ENCODE measurements at regions not wholly inside any gene's neighbourhood (a gene's known extent, or its start where the extent isn't known, plus 50 kb on each side); places are given as distances from the start of the nearest gene placed in this dataset.

DNA sequence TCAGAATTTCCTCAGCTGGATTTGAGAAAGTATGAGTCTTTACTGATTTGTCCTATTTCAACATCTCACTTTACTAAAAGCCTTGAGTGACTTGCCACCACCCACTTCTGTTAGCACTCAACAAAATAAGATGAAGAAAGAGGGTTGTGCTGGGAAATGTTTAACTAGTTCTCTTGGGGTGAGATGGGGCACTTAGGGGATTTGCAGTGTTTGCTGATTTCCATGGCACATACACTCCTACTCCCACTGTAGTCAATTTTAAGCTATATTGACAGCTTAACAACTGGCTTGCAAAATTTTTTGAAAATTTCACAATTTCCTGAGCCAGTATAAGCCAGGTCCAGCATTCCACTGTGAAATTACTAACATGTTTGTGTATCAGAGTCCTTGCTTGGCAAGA, 463.1 kb upstream of the ARHGEF26 start:
- no peak for DNase-seq (ENCODE audit: low read depth)
- no peak overlapping the region for H3K4me3 ChIP-seq (ENCODE audit: low read depth, low read length)
- TF ChIP-seq, protein P1, sequence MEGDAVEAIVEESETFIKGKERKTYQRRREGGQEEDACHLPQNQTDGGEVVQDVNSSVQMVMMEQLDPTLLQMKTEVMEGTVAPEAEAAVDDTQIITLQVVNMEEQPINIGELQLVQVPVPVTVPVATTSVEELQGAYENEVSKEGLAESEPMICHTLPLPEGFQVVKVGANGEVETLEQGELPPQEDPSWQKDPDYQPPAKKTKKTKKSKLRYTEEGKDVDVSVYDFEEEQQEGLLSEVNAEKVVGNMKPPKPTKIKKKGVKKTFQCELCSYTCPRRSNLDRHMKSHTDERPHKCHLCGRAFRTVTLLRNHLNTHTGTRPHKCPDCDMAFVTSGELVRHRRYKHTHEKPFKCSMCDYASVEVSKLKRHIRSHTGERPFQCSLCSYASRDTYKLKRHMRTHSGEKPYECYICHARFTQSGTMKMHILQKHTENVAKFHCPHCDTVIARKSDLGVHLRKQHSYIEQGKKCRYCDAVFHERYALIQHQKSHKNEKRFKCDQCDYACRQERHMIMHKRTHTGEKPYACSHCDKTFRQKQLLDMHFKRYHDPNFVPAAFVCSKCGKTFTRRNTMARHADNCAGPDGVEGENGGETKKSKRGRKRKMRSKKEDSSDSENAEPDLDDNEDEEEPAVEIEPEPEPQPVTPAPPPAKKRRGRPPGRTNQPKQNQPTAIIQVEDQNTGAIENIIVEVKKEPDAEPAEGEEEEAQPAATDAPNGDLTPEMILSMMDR (IDR thresholded peaks at IDR 0.05; ENCODE audit: insufficient read depth, low read length), result no peak

DNA sequence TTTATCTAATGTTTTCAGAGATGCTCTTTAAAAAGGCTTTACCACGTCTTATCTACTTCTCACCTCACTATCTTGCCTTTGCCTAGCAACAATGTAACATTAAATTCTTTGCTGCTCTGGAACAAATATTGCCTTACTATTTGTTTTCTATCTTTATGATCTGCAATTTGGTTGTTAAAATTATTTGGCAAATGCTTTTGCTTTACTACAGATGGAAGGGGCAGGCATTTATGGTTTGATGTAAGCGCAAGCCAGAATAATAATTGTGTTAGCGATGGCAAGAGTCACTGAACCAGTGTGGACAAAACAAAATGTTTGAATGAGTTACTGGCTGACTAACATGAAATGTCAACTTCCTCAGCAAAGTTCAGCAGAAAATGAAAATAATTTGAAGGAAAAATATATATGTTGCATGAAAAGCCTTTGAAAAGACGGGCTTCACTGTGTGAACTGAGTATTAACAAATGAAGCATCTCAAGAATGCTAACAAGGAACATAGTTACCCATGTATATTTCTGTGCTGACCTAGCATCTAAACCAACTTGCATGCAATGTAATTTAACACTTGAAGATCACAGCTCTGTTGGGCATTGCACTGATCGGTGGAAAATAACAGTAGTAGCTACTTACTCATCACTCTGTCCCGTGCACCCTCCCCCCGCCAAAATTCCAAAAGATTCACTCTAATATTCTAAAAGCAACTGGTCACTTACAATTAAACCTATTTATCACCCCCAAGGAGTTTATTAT, 454.0 kb upstream of the ARHGEF26 start:
- TF ChIP-seq, protein P1 (IDR thresholded peaks at IDR 0.05; ENCODE audit: insufficient read depth, low read length), result no peak
- no peak for DNase-seq (ENCODE audit: low read depth)

DNA sequence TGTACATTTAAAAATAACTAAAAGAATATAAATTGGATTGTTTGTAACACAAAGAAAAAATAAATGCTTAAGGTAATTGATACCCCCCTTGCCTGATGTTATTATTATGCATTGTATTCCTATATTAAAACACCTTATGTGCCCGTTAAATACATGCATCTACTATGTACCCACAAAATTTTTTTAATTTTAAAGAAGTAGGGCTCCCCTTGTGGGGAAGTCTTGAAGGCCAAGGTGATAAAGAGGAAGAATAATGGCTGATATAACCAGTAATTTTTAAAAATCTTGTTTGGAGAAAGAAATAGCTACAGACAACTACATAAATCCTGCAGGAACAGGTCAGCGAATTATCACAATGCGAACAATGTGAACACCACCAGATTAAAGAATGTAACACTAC, 451.7 kb upstream of the ARHGEF26 start:
- DNase-seq (ENCODE audit: low read depth), result no peak
- TF ChIP-seq, protein P1 (IDR thresholded peaks at IDR 0.05; ENCODE audit: insufficient read depth, low read length), result peak; percentile 30
- no peak overlapping the region for H3K4me3 ChIP-seq (ENCODE audit: low read depth, low read length)

More for the DNA sequence above, 454.0 kb upstream of the ARHGEF26 start:
- H3K4me3 ChIP-seq (ENCODE audit: low read depth, low read length), result no peak overlapping the region

DNA sequence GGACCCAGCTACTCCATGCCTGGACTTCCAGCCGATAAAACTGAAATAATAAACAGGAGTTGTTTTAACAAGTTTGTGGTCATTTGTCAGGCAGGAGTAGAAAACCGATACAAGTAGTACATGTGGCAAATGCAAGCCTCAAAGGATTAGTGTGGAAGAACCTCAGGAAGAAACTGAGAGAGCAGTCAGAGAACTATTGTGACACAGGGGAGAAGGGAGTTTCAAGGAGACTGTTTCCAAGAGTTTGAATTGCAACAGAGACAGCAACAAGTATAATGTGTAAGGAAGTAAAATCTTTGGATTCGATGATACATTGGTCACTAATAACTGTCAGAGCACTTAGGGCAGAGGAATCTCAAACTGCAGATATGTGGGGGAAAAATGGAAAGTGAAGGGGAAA, 450.6 kb upstream of the ARHGEF26 start:
- TF ChIP-seq, protein P1 (IDR thresholded peaks at IDR 0.05; ENCODE audit: insufficient read depth, low read length), result no peak
- DNase-seq (ENCODE audit: low read depth), result no peak

DNA sequence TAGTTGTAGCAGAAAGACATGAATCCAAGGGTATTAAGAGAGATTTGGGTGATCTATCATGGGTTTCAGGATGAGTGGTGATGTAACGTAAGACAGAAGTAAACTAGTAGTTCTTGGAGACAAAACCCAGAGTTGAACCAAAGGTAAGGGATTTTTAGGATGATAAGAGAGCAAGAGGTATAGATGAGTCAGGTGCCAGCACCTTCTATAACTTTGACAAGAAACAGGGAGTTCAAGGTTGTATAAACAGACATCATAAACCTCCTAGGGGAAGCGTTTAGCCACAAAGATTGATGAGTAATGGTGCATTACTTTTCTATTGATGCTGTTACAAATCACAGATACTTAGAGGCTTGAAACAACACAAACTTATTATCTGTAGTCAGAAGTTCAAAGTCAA, 447.3 kb upstream of the ARHGEF26 start:
- H3K4me3 ChIP-seq (ENCODE audit: low read depth, low read length), result no peak overlapping the region
- TF ChIP-seq, protein P1 (IDR thresholded peaks at IDR 0.05; ENCODE audit: insufficient read depth, low read length), result no peak
- no peak for DNase-seq (ENCODE audit: low read depth)

More for the DNA sequence above, 450.6 kb upstream of the ARHGEF26 start:
- no peak overlapping the region for H3K4me3 ChIP-seq (ENCODE audit: low read depth, low read length)

DNA sequence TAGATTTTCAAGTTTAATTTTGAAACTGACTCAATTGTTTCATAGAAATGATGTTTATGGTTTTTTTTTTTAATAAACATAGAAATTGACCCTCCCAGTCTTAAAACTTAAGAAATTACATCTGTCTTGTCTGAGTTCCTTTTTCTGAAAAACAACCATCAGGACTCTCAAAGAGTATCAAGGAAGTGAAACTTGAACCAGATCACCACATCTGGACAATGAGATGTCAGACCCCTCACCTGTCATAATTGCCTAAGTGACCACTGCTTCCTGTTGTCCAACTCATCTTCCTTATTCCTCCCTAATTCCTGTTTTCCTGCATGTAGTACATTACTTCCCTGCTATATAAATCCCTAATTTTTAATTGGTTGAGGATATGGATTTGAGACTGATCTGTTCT, 441.5 kb upstream of the ARHGEF26 start:
- TF ChIP-seq, protein P1 (IDR thresholded peaks at IDR 0.05; ENCODE audit: insufficient read depth, low read length), result no peak
- DNase-seq (ENCODE audit: low read depth), result no peak

DNA sequence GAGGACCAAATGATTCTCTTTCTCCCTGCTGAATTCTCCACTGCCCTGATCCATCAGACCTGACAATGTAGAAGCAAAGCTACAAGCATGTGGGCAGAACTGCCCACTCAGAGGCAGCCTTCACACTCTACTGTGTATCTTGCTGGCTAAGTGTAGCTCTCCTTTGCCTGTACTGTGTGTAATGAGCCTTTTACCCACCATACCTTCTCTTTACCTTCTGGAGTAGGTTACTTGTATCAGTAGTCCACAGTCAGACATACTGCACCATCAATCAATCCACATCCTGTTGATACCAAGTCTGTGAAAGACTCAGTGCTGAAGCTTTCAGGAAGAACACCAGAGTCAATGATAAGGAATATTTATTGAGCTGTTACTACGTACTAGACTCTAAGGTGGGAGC, 440.7 kb upstream of the ARHGEF26 start:
- no peak for DNase-seq (ENCODE audit: low read depth)
- TF ChIP-seq, protein P1 (IDR thresholded peaks at IDR 0.05; ENCODE audit: insufficient read depth, low read length), result no peak
- no peak overlapping the region for H3K4me3 ChIP-seq (ENCODE audit: low read depth, low read length)

More for the DNA sequence above, 441.5 kb upstream of the ARHGEF26 start:
- H3K4me3 ChIP-seq (ENCODE audit: low read depth, low read length), result no peak overlapping the region

Data from fibroblast of the aortic adventitia (primary cell).